Liver (tissue), 8 donors: ENCODE measurements at regions not wholly inside any gene's neighbourhood (a gene's known extent, or its start where the extent isn't known, plus 50 kb on each side); places are given as distances from the start of the nearest gene placed in this dataset.

ENCODE experiments used
- DNase-seq: peaks from one replicate; pipeline ENCODE4 v3.0.0-alpha.2; 2017; ENCODE audit warnings: low spot score
- H3K27ac ChIP-seq, 2 donors: one replicate each; pipeline ENCODE4 v1.7.0; 2013; ENCODE audit warnings: inconsistent platforms in 2 of 2, low read length in 2 of 2, control low read depth in 1 of 2, low read depth in 1 of 2, mild to moderate bottlenecking in 1 of 2
- H3K27me3 ChIP-seq, 4 donors: one replicate each; pipeline versions ENCODE4 v1.6.1 to v1.7.0; 2013; ENCODE audit warnings: low read length in 3 of 4, inconsistent platforms in 1 of 4, mild to moderate bottlenecking in 1 of 4, moderate library complexity in 1 of 4; ENCODE audit not compliant: control insufficient read depth in 4 of 4, insufficient read depth in 4 of 4
- H3K36me3 ChIP-seq, 4 donors: one replicate each; pipeline versions ENCODE4 v1.6.1 to v1.7.0; 2013; ENCODE audit warnings: low read length in 3 of 4, mild to moderate bottlenecking in 3 of 4, low read depth in 1 of 4, moderate library complexity in 1 of 4; ENCODE audit not compliant: control insufficient read depth in 4 of 4, insufficient read depth in 3 of 4
- H3K4me1 ChIP-seq, 4 donors: one replicate each; pipeline versions ENCODE4 v1.6.1 to v1.7.0; 2013; ENCODE audit warnings: low read length in 3 of 4, mild to moderate bottlenecking in 3 of 4, moderate library complexity in 1 of 4; ENCODE audit not compliant: control insufficient read depth in 4 of 4, insufficient read depth in 4 of 4
- H3K4me3 ChIP-seq, 3 donors: one replicate each; pipeline versions ENCODE4 v1.6.1 to v1.7.0; 2013; ENCODE audit warnings: low read length in 3 of 3, control low read depth in 1 of 3, low read depth in 1 of 3, mild to moderate bottlenecking in 1 of 3
- H3K9ac ChIP-seq, 2 donors: one replicate each; pipeline ENCODE4 v1.7.0; 2013; ENCODE audit warnings: low read length in 2 of 2, mild to moderate bottlenecking in 2 of 2, moderate library complexity in 2 of 2, control low read depth in 1 of 2, low read depth in 1 of 2
- H3K9me3 ChIP-seq, 4 donors: one replicate each; pipeline versions ENCODE4 v1.6.1 to v1.7.0; 2013; ENCODE audit warnings: low read length in 3 of 4; ENCODE audit not compliant: control insufficient read depth in 4 of 4
- ATF3 ChIP-seq: IDR thresholded peaks from 2 replicates; pipeline ENCODE4 v1.6.1; 2016; ENCODE audit warnings: antibody characterized with exemption
- CTCF ChIP-seq: fragments of 150-350 bp; IDR thresholded peaks from 2 replicates; pipeline ENCODE4 v1.5.1; 2017; ENCODE audit warnings: improper control_type of control experiment, low read depth, low read length; ENCODE audit not compliant: missing input control
- EGR1 ChIP-seq, 2 donors: IDR thresholded peaks; 2 replicates each; pipeline ENCODE4 v1.6.1; 2016 to 2018; ENCODE audit warnings: antibody characterized with exemption in 2 of 2, low read depth in 2 of 2
- FOXA1 ChIP-seq: IDR thresholded peaks from 2 replicates; pipeline ENCODE4 v1.6.1; 2016; ENCODE audit warnings: antibody characterized with exemption
- FOXA2 ChIP-seq: IDR thresholded peaks from 2 replicates; pipeline ENCODE4 v1.6.1; 2016; ENCODE audit warnings: antibody characterized with exemption
- GABPA ChIP-seq, 2 donors: IDR thresholded peaks in 1 of 2; conservative IDR thresholded peaks in 1 of 2; 2 replicates each; pipeline ENCODE4 v1.6.1; 2016; ENCODE audit warnings: antibody characterized with exemption in 2 of 2, mild to moderate bottlenecking in 1 of 2, moderate library complexity in 1 of 2
- HNF4A ChIP-seq, 2 donors: conservative IDR thresholded peaks; 2 replicates each; pipeline ENCODE4 v1.6.1; 2016; ENCODE audit warnings: antibody characterized with exemption in 2 of 2, mild to moderate bottlenecking in 2 of 2
- HNF4G ChIP-seq: IDR thresholded peaks from 2 replicates; pipeline ENCODE4 v1.6.1; 2016; ENCODE audit warnings: antibody characterized with exemption
- JUND ChIP-seq, 2 donors: IDR thresholded peaks; 2 replicates each; pipeline ENCODE4 v1.6.1; 2016; ENCODE audit warnings: antibody characterized with exemption in 2 of 2
- MAX ChIP-seq: IDR thresholded peaks from 2 replicates; pipeline ENCODE4 v1.6.1; 2016; ENCODE audit warnings: antibody characterized with exemption
- NR2F2 ChIP-seq: IDR thresholded peaks from 2 replicates; pipeline ENCODE4 v1.6.1; 2016; ENCODE audit warnings: antibody characterized with exemption
- RAD21 ChIP-seq, 2 donors: IDR thresholded peaks; 2 replicates each; pipeline ENCODE4 v1.6.1; 2016; ENCODE audit warnings: antibody characterized with exemption in 2 of 2, mild to moderate bottlenecking in 2 of 2
- REST ChIP-seq: IDR thresholded peaks from 2 replicates; pipeline ENCODE4 v1.6.1; 2016; ENCODE audit warnings: antibody characterized with exemption, mild to moderate bottlenecking
- RXRA ChIP-seq, 2 donors: IDR thresholded peaks; 2 replicates each; pipeline ENCODE4 v1.6.1; 2017 to 2018; ENCODE audit warnings: antibody characterized with exemption in 2 of 2, mild to moderate bottlenecking in 1 of 2
- SP1 ChIP-seq: IDR thresholded peaks from 2 replicates; pipeline ENCODE4 v1.6.1; 2018; ENCODE audit warnings: antibody characterized with exemption, mild to moderate bottlenecking
- TAF1 ChIP-seq: conservative IDR thresholded peaks from 2 replicates; pipeline ENCODE4 v1.6.1; 2016; ENCODE audit warnings: antibody characterized with exemption, mild to moderate bottlenecking
- YY1 ChIP-seq: IDR thresholded peaks from 2 replicates; pipeline ENCODE4 v1.6.1; 2016; ENCODE audit warnings: antibody characterized with exemption, mild to moderate bottlenecking
- ZBTB33 ChIP-seq: IDR thresholded peaks from 2 replicates; pipeline ENCODE4 v1.6.1; 2016; ENCODE audit warnings: antibody characterized with exemption
- WGBS: extraction: QIAGEN DNeasy Blood & Tissue Kit; methylation state at CpG from one replicate; pipeline ENCODE4 v1.1.7; 2013; 5-methylcytosine and 5-hydroxymethylcytosine counted together
- donor health status: healthy.
- donor health status: healthy.
- donor health status: healthy.
- donor health status: healthy.
- donor health status: healthy.

GRCh38 chr18:21958707-21959450 is 210.5 kb upstream of the GATA6 start:
- Histone ChIP-seq H3K9me3 (no peaks in the 10 kb centered on the region), H3K36me3 (no peaks in the 10 kb centered on the region), H3K9ac (no peak overlapping the region), H3K4me1 (no peaks in the 10 kb centered on the region), H3K27ac (no peak overlapping the region), H3K27me3 (no peaks in the 10 kb centered on the region), H3K4me3 (no peak overlapping the region)
- DNase-seq = no peak
- TF ChIP-seq RAD21 (IDR thresholded peaks at IDR 0.05) (no peak), NR2F2 (no peak), CTCF (no peak), HNF4G (no peak), YY1 (no peak)
- WGBS = 56% methylated on average over 5 of the region's 5 CpGs

- no peak for TF ChIP-seq REST
- no peak for TF ChIP-seq JUND (IDR thresholded peaks at IDR 0.05)
- no peak for TF ChIP-seq SP1
- no peak for TF ChIP-seq TAF1
- no peak for TF ChIP-seq FOXA2
- no peak for TF ChIP-seq MAX
- no peak for TF ChIP-seq YY1
- TF ChIP-seq HNF4A (conservative IDR thresholded peaks at IDR 0.05) = no peak
- no peak for TF ChIP-seq CTCF
- TF ChIP-seq ATF3 = no peak
- no peak for TF ChIP-seq FOXA1
- no peak for TF ChIP-seq HNF4G
- no peak for TF ChIP-seq RAD21 (IDR thresholded peaks at IDR 0.05)
- no peak for TF ChIP-seq RXRA (IDR thresholded peaks at IDR 0.05)
- TF ChIP-seq EGR1 (IDR thresholded peaks at IDR 0.05; ENCODE audit: low read depth in 2 of 2) = no peak
- no peak for TF ChIP-seq ZBTB33
- no peak for TF ChIP-seq NR2F2
- no peak for TF ChIP-seq GABPA (IDR thresholded peaks at IDR 0.05 in 1 of 2, conservative IDR thresholded peaks at IDR 0.05 in 1 of 2)
- Histone ChIP-seq H3K9me3 (no peaks in the 10 kb centered on the region), H3K27ac (no peak overlapping the region), H3K36me3 (no peaks in the 10 kb centered on the region), H3K27me3 (no peaks in the 10 kb centered on the region), H3K4me1 (no peaks in the 10 kb centered on the region), H3K4me3 (no peak overlapping the region), H3K9ac (no peak overlapping the region)
- WGBS = 83% methylated on average over 8 of the region's 8 CpGs
- DNase-seq = no peak
These were observed 209.2 kb upstream of the GATA6 start for GRCh38 chr18:21960189-21960588.
